Cardiac fibroblast (primary cell): ENCODE measurements at regions not wholly inside any gene's neighbourhood (a gene's known extent, or its start where the extent isn't known, plus 50 kb on each side); places are given as distances from the start of the nearest gene placed in this dataset.
A peak's percentile ranks its signal among the peaks of the same experiment; 100 is the strongest.

Experiments
- DNase-seq, 2 donors: peaks; one replicate each; pipeline versions ENCODE4 v3.0.0 to v3.0.0-alpha.2; 2010; ENCODE audit warnings: low read depth in 2 of 2
- H3K4me3 ChIP-seq, 2 donors: replicated peaks in 1 of 2; 1 replicate in 1 of 2; 2 replicates in 1 of 2; pipeline ENCODE4 v1.5.1; 2011; ENCODE audit warnings: low read depth in 2 of 2, low read length in 2 of 2, mild to moderate bottlenecking in 2 of 2, moderate library complexity in 1 of 2
- CTCF ChIP-seq: IDR thresholded peaks from one replicate; pipeline ENCODE4 v1.5.1; 2011; ENCODE audit warnings: low read depth, mild to moderate bottlenecking, low read length, inconsistent platforms

- no peak for TF ChIP-seq CTCF
- H3K4me3 ChIP-seq, result no peak overlapping the region
- no peak for DNase-seq
Measured at GRCh38 chr10:36540611-36541010, 584.8 kb upstream of the ANKRD30A start.

GRCh38 chr10:36538953-36539586 lies 586.3 kb upstream of the ANKRD30A start:
- no peak overlapping the region for H3K4me3 ChIP-seq
- TF ChIP-seq CTCF, result no peak
- DNase-seq, result peak; percentile 40 to 83

GRCh38 chr10:36534471-36535002 lies 590.9 kb upstream of the ANKRD30A start:
- no peak for TF ChIP-seq CTCF
- peak; percentile 62 to 96 for DNase-seq
- H3K4me3 ChIP-seq, result no peak overlapping the region

GRCh38 chr10:36533861-36534260 lies 591.5 kb upstream of the ANKRD30A start:
- TF ChIP-seq CTCF, result no peak
- no peak overlapping the region for H3K4me3 ChIP-seq
- DNase-seq, result no peak

GRCh38 chr10:36533316-36533715 lies 592.1 kb upstream of the ANKRD30A start:
- H3K4me3 ChIP-seq, result no peak overlapping the region
- no peak for TF ChIP-seq CTCF
- DNase-seq, result no peak

GRCh38 chr10:36531621-36532020 lies 593.8 kb upstream of the ANKRD30A start:
- DNase-seq, result peak in 1 of 2 donors; percentile 65

More at GRCh38 chr10:36531621-36532020, 593.8 kb upstream of the ANKRD30A start:
- no peak for TF ChIP-seq CTCF
- H3K4me3 ChIP-seq, result no peak overlapping the region
